NCI-H1436 (cell line): ENCODE measurements at regions not wholly inside any gene's neighbourhood (a gene's known extent, or its start where the extent isn't known, plus 50 kb on each side); places are given as distances from the start of the nearest gene placed in this dataset.
"Not testable (repeated sequence)": the region's sequence is repeated elsewhere in the genome, so short reads cannot be mapped to it uniquely, and the experiment has no call there.

Experiments used
- DNase-seq: peaks from one replicate; lab custom pipeline; 2025; lab: John Stamatoyannopoulos, UW

- no peak for DNase-seq
These were observed 190.0 kb upstream of the POT1 start for GRCh38 chr7:125119559-125120115.

- no peak for DNase-seq
These were observed 188.8 kb upstream of the POT1 start for GRCh38 chr7:125118444-125118843.

GRCh38 chr7:125112850-125113249 lies 183.2 kb upstream of the POT1 start:
- no peak for DNase-seq

- no peak for DNase-seq
These were observed 169.9 kb upstream of the POT1 start for GRCh38 chr7:125099519-125099918.

- no peak for DNase-seq
These were observed 168.8 kb upstream of the POT1 start for GRCh38 chr7:125098377-125098970.

GRCh38 chr7:125090596-125090995 lies 161.0 kb upstream of the POT1 start:
- no peak for DNase-seq

- no peak for DNase-seq
These were observed 159.5 kb upstream of the POT1 start for GRCh38 chr7:125089171-125089570.

GRCh38 chr7:125088555-125088954 lies 158.9 kb upstream of the POT1 start:
- no peak for DNase-seq

- no peak for DNase-seq
These were observed 155.5 kb upstream of the POT1 start for GRCh38 chr7:125085084-125085483.

- no peak for DNase-seq
These were observed 154.6 kb upstream of the POT1 start for GRCh38 chr7:125084196-125084595.

GRCh38 chr7:125074141-125074540 lies 144.5 kb upstream of the POT1 start:
- no peak for DNase-seq

GRCh38 chr7:125065546-125065945 lies 135.9 kb upstream of the POT1 start:
- no peak for DNase-seq

GRCh38 chr7:125065001-125065400 lies 135.4 kb upstream of the POT1 start:
- DNase-seq, result no peak

- DNase-seq, result no peak
These were observed 132.3 kb upstream of the POT1 start for GRCh38 chr7:125061776-125062397.

GRCh38 chr7:125061083-125061745 lies 131.6 kb upstream of the POT1 start:
- not testable (repeated sequence) for DNase-seq

GRCh38 chr7:125059861-125060456 lies 130.3 kb upstream of the POT1 start:
- no peak for DNase-seq

GRCh38 chr7:125057963-125058362 lies 128.3 kb upstream of the POT1 start:
- DNase-seq, result no peak

- DNase-seq, result no peak
These were observed 125.8 kb upstream of the POT1 start for GRCh38 chr7:125055376-125055775.

GRCh38 chr7:125046767-125047166 lies 117.1 kb upstream of the POT1 start:
- no peak for DNase-seq

GRCh38 chr7:125033506-125033905 lies 103.9 kb upstream of the POT1 start:
- no peak for DNase-seq

- no peak for DNase-seq
These were observed 103.3 kb upstream of the POT1 start for GRCh38 chr7:125032943-125033342.

GRCh38 chr7:125030756-125031387 lies 101.2 kb upstream of the POT1 start:
- DNase-seq, result no peak
